ENCODE measurements at regions not wholly inside any gene's neighbourhood (a gene's known extent, or its start where the extent isn't known, plus 50 kb on each side); places are given as distances from the start of the nearest gene placed in this dataset.
A peak's percentile ranks its signal among the peaks of the same experiment; 100 is the strongest.

DNA sequence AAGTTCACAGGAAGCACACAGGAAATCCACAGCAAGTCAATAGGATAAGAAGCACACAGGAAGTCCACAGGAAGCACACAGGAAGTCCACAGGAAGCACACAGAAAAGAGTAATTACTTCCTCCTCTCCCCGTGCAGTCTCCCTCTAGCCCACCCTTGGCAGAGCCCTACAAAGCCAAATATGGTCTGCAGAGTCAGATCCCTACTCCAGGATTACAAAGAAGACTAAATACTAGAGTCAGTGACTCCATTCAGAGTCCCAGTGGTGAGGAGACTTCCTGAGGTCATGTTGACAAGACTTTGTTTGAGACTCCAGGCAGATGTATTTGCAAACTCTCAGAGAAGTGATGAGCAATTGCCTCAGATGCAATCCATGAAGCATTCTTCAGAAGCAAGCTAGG is 398.6 kb upstream of the AUTS2 start:
- H3K9ac ChIP-seq (ENCODE audit: low read depth, low read length) = no peak overlapping the region
- H4K20me1 ChIP-seq (ENCODE audit: insufficient read depth, low read length) = no peaks in the 10 kb centered on the region
- H3K36me3 ChIP-seq (ENCODE audit: insufficient read depth, low read length) = no peaks in the 10 kb centered on the region
- H3K27me3 ChIP-seq (ENCODE audit: insufficient read depth, low read length, poor library complexity) = no peaks in the 10 kb centered on the region
- DNase-seq (peak; percentile 7), ATAC-seq (ENCODE audit: insufficient read depth, low read depth) (peak; percentile 54)
- H2AFZ ChIP-seq (ENCODE audit: low read depth, low read length) = no peak overlapping the region
- H3K4me2 ChIP-seq (ENCODE audit: insufficient read depth, low read length) = no peak overlapping the region
- H3K79me2 ChIP-seq (ENCODE audit: insufficient read depth, low read length) = no peaks in the 10 kb centered on the region
- H3K4me1 ChIP-seq (ENCODE audit: insufficient read depth, low read length) = peaks cover 10% of the 10 kb centered on the region
- H3K27ac ChIP-seq (ENCODE audit: low read length) = peak overlapping the region; percentile 2; the same call in 1 of the 2 replicates
- no peak overlapping the region for H3K4me3 ChIP-seq (ENCODE audit: low read depth in 1 of 2, low read length in 2 of 2)
- H3K9me3 ChIP-seq (ENCODE audit: insufficient read depth, low read length, severe bottlenecking) = peaks cover 7% of the 10 kb centered on the region
- TF ChIP-seq, protein P1, sequence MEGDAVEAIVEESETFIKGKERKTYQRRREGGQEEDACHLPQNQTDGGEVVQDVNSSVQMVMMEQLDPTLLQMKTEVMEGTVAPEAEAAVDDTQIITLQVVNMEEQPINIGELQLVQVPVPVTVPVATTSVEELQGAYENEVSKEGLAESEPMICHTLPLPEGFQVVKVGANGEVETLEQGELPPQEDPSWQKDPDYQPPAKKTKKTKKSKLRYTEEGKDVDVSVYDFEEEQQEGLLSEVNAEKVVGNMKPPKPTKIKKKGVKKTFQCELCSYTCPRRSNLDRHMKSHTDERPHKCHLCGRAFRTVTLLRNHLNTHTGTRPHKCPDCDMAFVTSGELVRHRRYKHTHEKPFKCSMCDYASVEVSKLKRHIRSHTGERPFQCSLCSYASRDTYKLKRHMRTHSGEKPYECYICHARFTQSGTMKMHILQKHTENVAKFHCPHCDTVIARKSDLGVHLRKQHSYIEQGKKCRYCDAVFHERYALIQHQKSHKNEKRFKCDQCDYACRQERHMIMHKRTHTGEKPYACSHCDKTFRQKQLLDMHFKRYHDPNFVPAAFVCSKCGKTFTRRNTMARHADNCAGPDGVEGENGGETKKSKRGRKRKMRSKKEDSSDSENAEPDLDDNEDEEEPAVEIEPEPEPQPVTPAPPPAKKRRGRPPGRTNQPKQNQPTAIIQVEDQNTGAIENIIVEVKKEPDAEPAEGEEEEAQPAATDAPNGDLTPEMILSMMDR (IDR thresholded peaks at IDR 0.05; ENCODE audit: borderline replicate concordance, extremely low read depth, low read length, poor library complexity, severe bottlenecking) = no peak
- no peak for TF ChIP-seq EZH2 (IDR thresholded peaks at IDR 0.05; ENCODE audit: borderline replicate concordance, low read depth, low read length, severe bottlenecking)

DNA sequence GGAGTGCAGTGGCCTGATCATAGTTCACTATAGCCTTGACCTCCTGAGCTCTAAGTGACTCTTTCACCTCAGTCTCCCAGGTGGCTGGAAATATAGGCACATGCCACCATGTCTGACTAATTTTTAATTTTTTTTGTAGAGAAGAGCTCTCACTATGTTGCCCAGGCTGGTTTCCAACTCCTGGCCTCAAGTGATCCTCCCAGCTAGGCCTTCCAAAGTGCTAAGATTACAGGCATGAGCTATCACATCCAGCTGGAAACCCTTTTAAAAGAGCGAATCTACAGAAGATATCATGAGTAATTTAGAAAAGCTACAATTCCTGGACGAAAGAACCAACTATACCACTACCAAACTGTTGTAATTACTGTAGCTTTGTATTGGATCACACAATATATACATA is 394.4 kb upstream of the AUTS2 start:
- Histone ChIP-seq H3K79me2 (ENCODE audit: insufficient read depth, low read length) (no peaks in the 10 kb centered on the region), H3K9me3 (ENCODE audit: insufficient read depth, low read length, severe bottlenecking) (peaks cover 5% of the 10 kb centered on the region), H3K4me3 (ENCODE audit: low read depth in 1 of 2, low read length in 2 of 2) (no peak overlapping the region), H3K36me3 (ENCODE audit: insufficient read depth, low read length) (no peaks in the 10 kb centered on the region), H3K9ac (ENCODE audit: low read depth, low read length) (no peak overlapping the region), H3K27me3 (ENCODE audit: insufficient read depth, low read length, poor library complexity) (no peaks in the 10 kb centered on the region), H3K27ac (ENCODE audit: low read length) (no peak overlapping the region), H3K4me1 (ENCODE audit: insufficient read depth, low read length) (peaks cover 9% of the 10 kb centered on the region), H3K4me2 (ENCODE audit: insufficient read depth, low read length) (no peak overlapping the region), H2AFZ (ENCODE audit: low read depth, low read length) (no peak overlapping the region), H4K20me1 (ENCODE audit: insufficient read depth, low read length) (no peaks in the 10 kb centered on the region)
- no peak for TF ChIP-seq EZH2 (IDR thresholded peaks at IDR 0.05; ENCODE audit: borderline replicate concordance, low read depth, low read length, severe bottlenecking)
- TF ChIP-seq, protein P1 (IDR thresholded peaks at IDR 0.05; ENCODE audit: borderline replicate concordance, extremely low read depth, low read length, poor library complexity, severe bottlenecking) = no peak
- no peak for ATAC-seq (ENCODE audit: insufficient read depth, low read depth)
- DNase-seq = no peak

DNA sequence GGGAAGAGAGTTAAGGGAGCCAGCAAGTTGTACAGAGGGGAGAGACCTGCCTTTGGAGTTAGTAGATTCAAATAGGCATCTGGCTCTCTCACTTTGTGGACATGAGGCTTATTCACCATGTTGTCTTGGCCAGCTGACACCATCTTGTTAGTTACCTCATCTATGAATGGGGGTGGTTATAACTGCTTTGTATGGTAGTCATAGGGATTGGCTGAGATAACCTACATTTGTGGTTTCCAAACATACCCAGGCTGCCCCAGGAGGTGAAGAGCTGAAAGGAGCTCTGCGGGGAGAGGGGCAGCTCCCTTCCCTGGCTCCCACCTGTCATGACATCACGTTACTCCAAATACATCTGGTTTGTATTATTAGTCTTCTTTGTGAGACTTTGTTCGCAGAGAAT is 393.3 kb upstream of the AUTS2 start:
- no peak for TF ChIP-seq EZH2 (IDR thresholded peaks at IDR 0.05; ENCODE audit: borderline replicate concordance, low read depth, low read length, severe bottlenecking)
- TF ChIP-seq, protein P1 (IDR thresholded peaks at IDR 0.05; ENCODE audit: borderline replicate concordance, extremely low read depth, low read length, poor library complexity, severe bottlenecking) = no peak
- Histone ChIP-seq H3K36me3 (ENCODE audit: insufficient read depth, low read length) (no peaks in the 10 kb centered on the region), H3K9me3 (ENCODE audit: insufficient read depth, low read length, severe bottlenecking) (no peaks in the 10 kb centered on the region), H3K79me2 (ENCODE audit: insufficient read depth, low read length) (no peaks in the 10 kb centered on the region), H3K27ac (ENCODE audit: low read length) (no peak overlapping the region), H4K20me1 (ENCODE audit: insufficient read depth, low read length) (no peaks in the 10 kb centered on the region), H3K4me3 (ENCODE audit: low read depth in 1 of 2, low read length in 2 of 2) (no peak overlapping the region), H3K9ac (ENCODE audit: low read depth, low read length) (no peak overlapping the region), H3K4me1 (ENCODE audit: insufficient read depth, low read length) (no peaks in the 10 kb centered on the region), H2AFZ (ENCODE audit: low read depth, low read length) (no peak overlapping the region), H3K27me3 (ENCODE audit: insufficient read depth, low read length, poor library complexity) (no peaks in the 10 kb centered on the region), H3K4me2 (ENCODE audit: insufficient read depth, low read length) (no peak overlapping the region)
- DNase-seq (no peak), ATAC-seq (ENCODE audit: insufficient read depth, low read depth) (no peak)

DNA sequence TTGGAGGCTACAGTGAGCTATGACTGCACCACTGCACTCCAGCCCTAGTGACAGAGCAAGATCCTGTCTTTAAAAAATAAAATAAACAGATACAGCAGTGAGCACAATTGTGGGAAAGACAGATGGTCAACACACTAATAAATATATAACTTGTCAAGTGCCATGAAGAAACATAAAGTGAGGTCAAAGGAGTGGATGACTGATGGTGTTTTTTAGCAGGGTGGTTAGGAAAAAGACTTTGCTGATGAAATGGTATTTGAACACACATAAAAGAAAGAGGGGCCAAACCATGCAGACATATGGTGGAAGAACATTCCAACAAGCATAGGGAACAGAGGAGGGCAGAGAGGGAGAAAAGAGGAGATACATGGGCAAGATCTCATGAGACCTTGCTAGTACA is 392.7 kb upstream of the AUTS2 start:
- no peak overlapping the region for H3K27ac ChIP-seq (ENCODE audit: low read length)
- H3K4me3 ChIP-seq (ENCODE audit: low read depth in 1 of 2, low read length in 2 of 2) = no peak overlapping the region
- DNase-seq = no peak
- no peaks in the 10 kb centered on the region for H3K27me3 ChIP-seq (ENCODE audit: insufficient read depth, low read length, poor library complexity)
- H3K9ac ChIP-seq (ENCODE audit: low read depth, low read length) = no peak overlapping the region
- H4K20me1 ChIP-seq (ENCODE audit: insufficient read depth, low read length) = no peaks in the 10 kb centered on the region
- H3K9me3 ChIP-seq (ENCODE audit: insufficient read depth, low read length, severe bottlenecking) = no peaks in the 10 kb centered on the region
- H3K4me1 ChIP-seq (ENCODE audit: insufficient read depth, low read length) = no peaks in the 10 kb centered on the region
- no peak overlapping the region for H2AFZ ChIP-seq (ENCODE audit: low read depth, low read length)
- ATAC-seq (ENCODE audit: insufficient read depth, low read depth) = no peak
- no peak overlapping the region for H3K4me2 ChIP-seq (ENCODE audit: insufficient read depth, low read length)
- TF ChIP-seq, protein P1 (IDR thresholded peaks at IDR 0.05; ENCODE audit: borderline replicate concordance, extremely low read depth, low read length, poor library complexity, severe bottlenecking) = no peak
- TF ChIP-seq EZH2 (IDR thresholded peaks at IDR 0.05; ENCODE audit: borderline replicate concordance, low read depth, low read length, severe bottlenecking) = no peak
- H3K36me3 ChIP-seq (ENCODE audit: insufficient read depth, low read length) = no peaks in the 10 kb centered on the region
- no peaks in the 10 kb centered on the region for H3K79me2 ChIP-seq (ENCODE audit: insufficient read depth, low read length)

Data from DND-41 (cell line).